ENCODE measurements at regions not wholly inside any gene's neighbourhood (a gene's known extent, or its start where the extent isn't known, plus 50 kb on each side); places are given as distances from the start of the nearest gene placed in this dataset.

DNA sequence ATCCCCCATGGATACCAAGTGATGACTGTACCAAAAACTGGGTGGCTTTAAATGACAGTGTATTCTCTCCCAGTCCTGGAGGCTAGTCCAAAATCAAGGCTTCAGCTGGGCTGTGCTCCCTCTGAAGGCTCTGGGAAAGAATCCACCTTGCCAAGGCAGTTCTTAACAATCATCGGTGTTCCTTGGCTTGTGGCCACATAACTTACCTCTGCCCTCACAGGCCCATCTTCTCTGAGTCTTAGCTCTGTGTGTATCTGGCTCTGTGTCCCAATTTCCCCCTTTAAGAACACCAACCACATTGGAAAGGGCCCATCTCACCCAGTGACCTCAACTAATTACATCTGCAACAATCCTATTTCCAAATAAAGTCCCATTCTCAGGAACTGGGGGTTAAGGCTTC, 503.0 kb upstream of the PROK2 start:
- TF ChIP-seq POLR2A (IDR thresholded peaks at IDR 0.05) (no peak), CTCF (IDR thresholded peaks at IDR 0.05) (no peak), EP300 (IDR thresholded peaks at IDR 0.05) (no peak)
